Epithelial cell of esophagus (primary cell): ENCODE measurements at regions not wholly inside any gene's neighbourhood (a gene's known extent, or its start where the extent isn't known, plus 50 kb on each side); places are given as distances from the start of the nearest gene placed in this dataset.

Experiments
- DNase-seq: peaks from one replicate; pipeline ENCODE4 v3.0.0; 2010; ENCODE audit warnings: low read depth
- H3K4me3 ChIP-seq: 2 replicates; pipeline ENCODE4 v1.5.1; 2011; ENCODE audit warnings: mild to moderate bottlenecking, low read length, control low read depth
- TF ChIP-seq, protein P1 (sequence below): IDR thresholded peaks from 2 replicates; pipeline ENCODE4 v1.5.1; 2011; ENCODE audit warnings: low read depth, mild to moderate bottlenecking, low read length, control low read depth, inconsistent platforms; ENCODE audit not compliant: insufficient read depth; ENCODE audit errors: missing control alignments

DNA sequence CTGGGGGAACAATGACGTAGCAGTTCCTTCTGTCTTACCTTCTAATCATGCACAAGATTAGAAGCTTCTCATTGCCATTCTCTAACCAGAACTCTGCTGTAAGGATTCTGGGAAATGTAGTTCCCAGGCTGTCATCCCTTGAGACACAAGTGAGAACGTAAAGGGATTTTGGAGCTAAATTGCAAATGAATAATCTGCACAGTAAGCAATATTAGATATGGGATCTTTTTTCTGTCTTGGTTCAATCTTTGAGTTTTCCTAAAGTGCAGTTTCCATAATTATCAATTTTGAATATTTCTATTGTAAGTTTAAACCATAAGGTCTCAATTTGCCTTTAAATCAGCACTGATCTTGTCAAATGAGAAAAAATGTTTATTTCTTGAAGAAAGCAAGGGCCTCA, 189.7 kb upstream of the PLPPR1 start:
- no peak overlapping the region for H3K4me3 ChIP-seq
- TF ChIP-seq, protein P1, sequence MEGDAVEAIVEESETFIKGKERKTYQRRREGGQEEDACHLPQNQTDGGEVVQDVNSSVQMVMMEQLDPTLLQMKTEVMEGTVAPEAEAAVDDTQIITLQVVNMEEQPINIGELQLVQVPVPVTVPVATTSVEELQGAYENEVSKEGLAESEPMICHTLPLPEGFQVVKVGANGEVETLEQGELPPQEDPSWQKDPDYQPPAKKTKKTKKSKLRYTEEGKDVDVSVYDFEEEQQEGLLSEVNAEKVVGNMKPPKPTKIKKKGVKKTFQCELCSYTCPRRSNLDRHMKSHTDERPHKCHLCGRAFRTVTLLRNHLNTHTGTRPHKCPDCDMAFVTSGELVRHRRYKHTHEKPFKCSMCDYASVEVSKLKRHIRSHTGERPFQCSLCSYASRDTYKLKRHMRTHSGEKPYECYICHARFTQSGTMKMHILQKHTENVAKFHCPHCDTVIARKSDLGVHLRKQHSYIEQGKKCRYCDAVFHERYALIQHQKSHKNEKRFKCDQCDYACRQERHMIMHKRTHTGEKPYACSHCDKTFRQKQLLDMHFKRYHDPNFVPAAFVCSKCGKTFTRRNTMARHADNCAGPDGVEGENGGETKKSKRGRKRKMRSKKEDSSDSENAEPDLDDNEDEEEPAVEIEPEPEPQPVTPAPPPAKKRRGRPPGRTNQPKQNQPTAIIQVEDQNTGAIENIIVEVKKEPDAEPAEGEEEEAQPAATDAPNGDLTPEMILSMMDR: no peak
- no peak for DNase-seq

DNA sequence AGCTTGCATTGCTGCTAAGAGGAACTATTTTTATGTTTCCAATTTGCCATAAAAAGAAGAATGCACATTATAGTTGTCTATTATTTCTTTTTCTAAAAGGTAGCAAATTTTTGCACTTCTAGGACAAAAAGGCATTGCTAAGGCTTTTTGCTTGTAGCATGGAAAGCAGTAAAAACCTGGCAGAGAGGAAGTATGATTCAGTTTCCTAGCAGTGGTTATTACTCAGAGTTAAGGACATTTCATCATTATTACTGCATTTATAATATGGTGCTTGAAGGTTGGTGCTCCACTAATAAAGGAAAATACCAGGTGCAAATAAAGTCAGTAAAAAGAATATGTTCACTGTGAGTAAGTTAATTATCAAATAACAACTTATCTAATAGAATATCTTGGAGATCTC, 179.8 kb upstream of the PLPPR1 start:
- DNase-seq: peak; percentile 29
- no peak overlapping the region for H3K4me3 ChIP-seq
- TF ChIP-seq, protein P1: no peak

DNA sequence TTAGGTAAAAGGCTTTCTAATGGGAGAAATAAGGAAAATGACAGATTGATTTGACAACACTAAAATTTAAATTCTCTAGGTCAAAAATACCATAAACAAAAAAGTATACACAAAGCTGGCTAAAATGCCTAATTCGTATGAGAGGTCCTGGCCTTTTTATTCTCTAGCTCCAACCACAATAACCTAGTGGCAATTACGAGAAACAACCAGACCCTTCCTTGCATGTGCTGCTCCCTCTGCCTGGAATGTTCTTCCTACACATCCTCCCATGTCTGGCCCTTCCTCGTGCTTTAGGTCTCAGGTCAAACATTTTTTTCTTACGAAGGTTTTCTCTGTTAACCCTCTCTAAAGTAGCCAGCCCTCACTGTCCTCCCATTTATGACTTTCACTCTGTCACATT, 176.4 kb upstream of the PLPPR1 start:
- TF ChIP-seq, protein P1: no peak
- DNase-seq: no peak

DNA sequence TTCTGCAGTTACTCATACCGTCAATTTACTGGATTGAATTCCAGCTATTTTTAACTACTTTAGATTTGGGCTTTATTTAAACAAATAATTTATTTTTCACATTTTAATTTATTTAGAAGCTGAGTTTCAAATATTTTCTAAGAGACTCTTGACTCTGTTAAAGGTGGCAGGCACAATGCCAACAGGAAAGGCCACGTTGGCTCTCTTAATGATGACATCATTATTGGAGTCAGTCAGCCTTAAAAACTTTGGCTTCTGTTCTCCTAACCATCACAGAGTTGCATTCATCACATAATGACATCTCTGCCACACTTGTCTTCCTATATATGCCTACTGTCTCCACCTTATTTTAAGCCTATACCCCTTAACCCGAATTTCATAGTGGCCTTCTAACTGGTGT, 172.3 kb upstream of the PLPPR1 start:
- TF ChIP-seq, protein P1: no peak
- no peak overlapping the region for H3K4me3 ChIP-seq
- no peak for DNase-seq

More for the DNA sequence above, 176.4 kb upstream of the PLPPR1 start:
- no peak overlapping the region for H3K4me3 ChIP-seq

DNA sequence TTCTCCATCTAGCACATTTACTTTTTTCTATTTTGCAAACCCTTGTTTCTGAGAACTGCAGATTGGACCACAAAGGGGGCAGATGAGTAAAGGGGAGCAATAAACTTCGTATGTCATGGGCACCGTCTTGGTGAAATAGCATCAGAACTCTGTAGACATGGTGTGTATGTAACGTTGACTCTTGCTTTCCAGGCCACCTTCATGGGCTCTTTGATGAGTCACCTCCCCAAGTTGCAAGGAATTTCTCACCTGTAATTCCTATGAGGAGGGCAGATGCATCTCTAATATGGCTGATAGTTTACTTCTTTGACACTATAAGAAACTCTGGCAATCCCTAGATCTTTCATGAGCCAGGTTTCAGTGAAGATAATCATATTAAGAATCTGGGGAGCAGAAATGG, 163.4 kb upstream of the PLPPR1 start:
- no peak for DNase-seq
- TF ChIP-seq, protein P1: no peak
- H3K4me3 ChIP-seq: no peak overlapping the region

DNA sequence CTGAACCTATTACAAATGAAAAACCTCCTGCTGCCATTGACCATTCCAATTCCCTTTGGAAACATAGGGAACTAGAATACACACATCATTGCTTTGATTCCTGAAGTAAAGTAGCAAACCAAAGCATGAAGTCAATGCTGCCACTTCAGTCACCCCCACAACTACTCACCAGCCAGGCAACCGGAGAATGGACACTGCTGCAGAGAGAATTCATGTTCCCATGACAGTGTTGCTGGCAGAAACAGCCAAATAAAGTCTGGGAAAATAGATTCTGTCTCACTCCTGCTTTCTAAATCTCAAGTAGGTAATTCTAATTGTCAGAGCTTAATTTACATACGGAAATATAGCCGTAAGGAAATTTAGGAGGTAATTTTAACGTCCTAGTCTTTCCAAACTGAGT, 162.9 kb upstream of the PLPPR1 start:
- no peak for DNase-seq
- TF ChIP-seq, protein P1: no peak

DNA sequence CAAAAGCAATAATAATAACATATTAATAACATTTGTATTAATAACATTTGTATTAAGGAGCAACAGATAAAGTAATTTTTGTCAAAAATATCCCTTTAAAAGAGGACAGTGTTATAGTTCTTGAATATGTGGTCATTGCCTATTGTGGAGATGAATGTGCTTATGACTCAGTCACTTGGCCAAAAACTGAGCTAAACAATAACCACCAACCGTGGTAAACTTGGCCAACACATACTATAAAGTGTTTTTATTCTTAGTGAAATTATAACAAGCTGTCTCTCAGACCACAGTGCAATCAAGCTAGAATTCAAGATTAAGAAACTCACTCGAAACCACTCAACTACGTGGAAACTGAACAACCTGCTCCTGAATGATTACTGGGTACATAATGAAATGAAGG, 159.2 kb upstream of the PLPPR1 start:
- no peak overlapping the region for H3K4me3 ChIP-seq
- TF ChIP-seq, protein P1: no peak
- DNase-seq: no peak

More for the DNA sequence above, 162.9 kb upstream of the PLPPR1 start:
- no peak overlapping the region for H3K4me3 ChIP-seq
